Tibial artery (tissue), 4 donors: ENCODE measurements at regions not wholly inside any gene's neighbourhood (a gene's known extent, or its start where the extent isn't known, plus 50 kb on each side); places are given as distances from the start of the nearest gene placed in this dataset.

ENCODE experiments used
- DNase-seq, 2 donors: peaks; one replicate each; pipeline ENCODE4 v3.0.0-alpha.2; 2019
- H3K27ac ChIP-seq, 2 donors: fragments of 200-600 bp; sonication (generic) in 1 of 2; 1 replicate in 1 of 2; 2 replicates in 1 of 2; pipeline ENCODE4 v1.5.1; 2018 to 2019; ENCODE audit warnings: mild to moderate bottlenecking in 1 of 2
- H3K27me3 ChIP-seq, 2 donors: fragments of 200-600 bp; sonication (generic) in 1 of 2; one replicate each; pipeline versions ENCODE4 v1.5.1 to v1.6.0; 2016 to 2019
- H3K36me3 ChIP-seq, 3 donors: fragments of 200-600 bp; sonication (generic) in 2 of 3; one replicate each; pipeline ENCODE4 v1.5.1; 2016 to 2019; ENCODE audit warnings: mild to moderate bottlenecking in 2 of 3
- H3K4me1 ChIP-seq, 4 donors: fragments of 200-600 bp; sonication (generic) in 2 of 4; 1 replicate in 3 of 4; 2 replicates in 1 of 4; pipeline ENCODE4 v1.5.1; 2016 to 2019
- H3K4me3 ChIP-seq, 2 donors: fragments of 200-600 bp; sonication (generic) in 1 of 2; 1 replicate in 1 of 2; 2 replicates in 1 of 2; pipeline ENCODE4 v1.5.1; 2018 to 2019; ENCODE audit warnings: mild to moderate bottlenecking in 2 of 2
- H3K9me3 ChIP-seq, 3 donors: fragments of 200-600 bp; sonication (generic) in 1 of 3; one replicate each; pipeline ENCODE4 v1.5.1; 2016 to 2019
- intact Hi-C: fragments of 100-400 bp; cut with DNase I; formaldehyde crosslinking; loops from one replicate; pipeline ENCODE4 v1.15.0; 2023; ENCODE audit warnings: low total_unique reads
- TF ChIP-seq, protein P1 (sequence below), 2 experiments: fragments of 200-600 bp in 1 of 2; fragments of 450-650 bp in 1 of 2; IDR thresholded peaks; one replicate each; pipeline ENCODE4 v1.5.1; 2017 to 2019; ENCODE audit warnings: antibody characterized with exemption in 2 of 2, mild to moderate bottlenecking in 1 of 2, moderate library complexity in 1 of 2

- no peaks in the 10 kb centered on the region for H3K4me1 ChIP-seq
- no peaks in the 10 kb centered on the region for H3K27me3 ChIP-seq
- no peaks in the 10 kb centered on the region for H3K9me3 ChIP-seq
- no peak overlapping the region for H3K4me3 ChIP-seq
- DNase-seq, result no peak
- no peak overlapping the region for H3K27ac ChIP-seq
- intact Hi-C loops, result no loop called here
- no peaks in the 10 kb centered on the region for H3K36me3 ChIP-seq
- TF ChIP-seq, protein P1, sequence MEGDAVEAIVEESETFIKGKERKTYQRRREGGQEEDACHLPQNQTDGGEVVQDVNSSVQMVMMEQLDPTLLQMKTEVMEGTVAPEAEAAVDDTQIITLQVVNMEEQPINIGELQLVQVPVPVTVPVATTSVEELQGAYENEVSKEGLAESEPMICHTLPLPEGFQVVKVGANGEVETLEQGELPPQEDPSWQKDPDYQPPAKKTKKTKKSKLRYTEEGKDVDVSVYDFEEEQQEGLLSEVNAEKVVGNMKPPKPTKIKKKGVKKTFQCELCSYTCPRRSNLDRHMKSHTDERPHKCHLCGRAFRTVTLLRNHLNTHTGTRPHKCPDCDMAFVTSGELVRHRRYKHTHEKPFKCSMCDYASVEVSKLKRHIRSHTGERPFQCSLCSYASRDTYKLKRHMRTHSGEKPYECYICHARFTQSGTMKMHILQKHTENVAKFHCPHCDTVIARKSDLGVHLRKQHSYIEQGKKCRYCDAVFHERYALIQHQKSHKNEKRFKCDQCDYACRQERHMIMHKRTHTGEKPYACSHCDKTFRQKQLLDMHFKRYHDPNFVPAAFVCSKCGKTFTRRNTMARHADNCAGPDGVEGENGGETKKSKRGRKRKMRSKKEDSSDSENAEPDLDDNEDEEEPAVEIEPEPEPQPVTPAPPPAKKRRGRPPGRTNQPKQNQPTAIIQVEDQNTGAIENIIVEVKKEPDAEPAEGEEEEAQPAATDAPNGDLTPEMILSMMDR (IDR thresholded peaks at IDR 0.05), result no peak
Observed at GRCh38 chr10:53153831-53154230, 381.2 kb upstream of the MBL2 start.

- Histone ChIP-seq H3K27ac (no peak overlapping the region), H3K4me3 (no peak overlapping the region), H3K27me3 (no peaks in the 10 kb centered on the region), H3K4me1 (no peaks in the 10 kb centered on the region), H3K9me3 (no peaks in the 10 kb centered on the region), H3K36me3 (no peaks in the 10 kb centered on the region)
- TF ChIP-seq, protein P1 (IDR thresholded peaks at IDR 0.05), result no peak
- intact Hi-C loops, result no loop called here
- no peak for DNase-seq
Observed at GRCh38 chr10:53140506-53140905, 367.9 kb upstream of the MBL2 start.

GRCh38 chr10:53135897-53136253 is 363.3 kb upstream of the MBL2 start:
- intact Hi-C loops, result no loop called here
- Histone ChIP-seq H3K27me3 (no peaks in the 10 kb centered on the region), H3K4me1 (no peaks in the 10 kb centered on the region), H3K9me3 (no peaks in the 10 kb centered on the region), H3K36me3 (no peaks in the 10 kb centered on the region), H3K27ac (no peak overlapping the region), H3K4me3 (no peak overlapping the region)
- TF ChIP-seq, protein P1 (IDR thresholded peaks at IDR 0.05), result no peak
- DNase-seq, result no peak

- no peaks in the 10 kb centered on the region for H3K4me1 ChIP-seq
Observed at GRCh38 chr10:53135213-53135896, 362.8 kb upstream of the MBL2 start.

DNA sequence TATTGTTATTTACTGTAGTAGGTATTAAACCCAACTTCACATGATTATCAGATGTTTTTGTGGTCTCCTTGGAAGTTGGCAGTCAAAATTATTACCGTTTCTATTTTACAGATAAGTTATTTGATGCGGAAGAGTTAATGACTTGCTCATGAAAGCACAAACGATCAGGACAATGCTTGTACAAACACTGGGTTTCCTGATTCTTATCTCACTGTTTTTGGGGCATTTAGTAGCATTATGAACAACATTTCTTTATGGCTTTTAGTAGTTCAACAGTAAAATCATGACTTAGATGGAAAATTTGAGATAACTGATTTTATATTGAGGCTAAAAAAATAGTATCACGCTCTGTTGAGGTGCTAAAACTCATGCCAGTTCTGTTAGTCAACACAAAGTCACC is 361.5 kb upstream of the MBL2 start:
- no peak for DNase-seq
- Histone ChIP-seq H3K27ac (no peak overlapping the region), H3K36me3 (no peaks in the 10 kb centered on the region), H3K4me1 (no peaks in the 10 kb centered on the region), H3K9me3 (no peaks in the 10 kb centered on the region), H3K27me3 (no peaks in the 10 kb centered on the region), H3K4me3 (no peak overlapping the region)
- TF ChIP-seq, protein P1 (IDR thresholded peaks at IDR 0.05), result no peak
- intact Hi-C loops, result no loop called here

More at GRCh38 chr10:53135213-53135896, 362.8 kb upstream of the MBL2 start:
- H3K9me3 ChIP-seq, result no peaks in the 10 kb centered on the region
- intact Hi-C loops, result no loop called here
- H3K27ac ChIP-seq, result no peak overlapping the region
- H3K27me3 ChIP-seq, result no peaks in the 10 kb centered on the region
- TF ChIP-seq, protein P1 (IDR thresholded peaks at IDR 0.05), result no peak
- DNase-seq, result no peak
- H3K4me3 ChIP-seq, result no peak overlapping the region
- no peaks in the 10 kb centered on the region for H3K36me3 ChIP-seq

- H3K27me3 ChIP-seq, result no peaks in the 10 kb centered on the region
- no peaks in the 10 kb centered on the region for H3K36me3 ChIP-seq
- H3K27ac ChIP-seq, result no peak overlapping the region
- H3K4me3 ChIP-seq, result no peak overlapping the region
- no peak for DNase-seq
- intact Hi-C loops, result no loop called here
- TF ChIP-seq, protein P1 (IDR thresholded peaks at IDR 0.05), result no peak
- no peaks in the 10 kb centered on the region for H3K4me1 ChIP-seq
- no peaks in the 10 kb centered on the region for H3K9me3 ChIP-seq
Observed at GRCh38 chr10:53130337-53130736, 357.8 kb upstream of the MBL2 start.
